ENCODE measurements at regions not wholly inside any gene's neighbourhood (a gene's known extent, or its start where the extent isn't known, plus 50 kb on each side); places are given as distances from the start of the nearest gene placed in this dataset.

- no peaks in the 10 kb centered on the region for H3K79me2 ChIP-seq (replicated peaks; ENCODE audit: insufficient read depth, low read length)
Observed at GRCh38 chr5:176727528-176727900, 80.2 kb downstream of the TSPAN17 start.

GRCh38 chr5:176727983-176728675 is 80.8 kb downstream of the TSPAN17 start:
- Histone ChIP-seq H4K20me1 (ENCODE audit: insufficient read depth) (no peaks in the 10 kb centered on the region), H3K79me2 (replicated peaks; ENCODE audit: insufficient read depth, low read length) (no peaks in the 10 kb centered on the region), H3K9me3 (ENCODE audit: low read length) (no peaks in the 10 kb centered on the region), H3K27me3 (ENCODE audit: insufficient read depth, low read depth, low read length) (no peaks in the 10 kb centered on the region), H3K4me2 (ENCODE audit: low read length) (no peak overlapping the region), H2AFZ (ENCODE audit: low read depth, low read length) (no peak overlapping the region), H3K9ac (ENCODE audit: low read length) (no peak overlapping the region), H3K36me3 (ENCODE audit: insufficient read depth, low read length) (no peaks in the 10 kb centered on the region), H3K4me3 (ENCODE audit: low read length) (no peak overlapping the region), H3K9me2 (ENCODE audit: insufficient read depth, low read length) (no peaks in the 10 kb centered on the region), H3F3A (ENCODE audit: insufficient read depth, low read length, poor library complexity, severe bottlenecking) (no peaks in the 10 kb centered on the region), H3K27ac (ENCODE audit: low read length) (no peak overlapping the region)
- TF ChIP-seq TAF1 (IDR thresholded peaks at IDR 0.05; ENCODE audit: low read depth) (no peak), EP300 (conservative IDR thresholded peaks at IDR 0.05; ENCODE audit: poor library complexity, severe bottlenecking) (no peak), RAD21 (conservative IDR thresholded peaks at IDR 0.05) (no peak), MXI1 (conservative IDR thresholded peaks at IDR 0.05; ENCODE audit: poor library complexity, severe bottlenecking) (no peak), CTCF (IDR thresholded peaks at IDR 0.05; ENCODE audit: poor library complexity, severe bottlenecking) (no peak)

More at GRCh38 chr5:176727528-176727900, 80.2 kb downstream of the TSPAN17 start:
- Histone ChIP-seq H4K20me1 (ENCODE audit: insufficient read depth) (no peaks in the 10 kb centered on the region), H3K9ac (ENCODE audit: low read length) (no peak overlapping the region), H3K4me3 (ENCODE audit: low read length) (no peak overlapping the region), H3F3A (ENCODE audit: insufficient read depth, low read length, poor library complexity, severe bottlenecking) (no peaks in the 10 kb centered on the region), H3K9me3 (ENCODE audit: low read length) (no peaks in the 10 kb centered on the region), H3K27ac (ENCODE audit: low read length) (no peak overlapping the region), H3K9me2 (ENCODE audit: insufficient read depth, low read length) (no peaks in the 10 kb centered on the region), H3K4me2 (ENCODE audit: low read length) (no peak overlapping the region), H3K36me3 (ENCODE audit: insufficient read depth, low read length) (no peaks in the 10 kb centered on the region), H2AFZ (ENCODE audit: low read depth, low read length) (no peak overlapping the region), H3K27me3 (ENCODE audit: insufficient read depth, low read depth, low read length) (no peaks in the 10 kb centered on the region)
- TF ChIP-seq MXI1 (conservative IDR thresholded peaks at IDR 0.05; ENCODE audit: poor library complexity, severe bottlenecking) (no peak), TAF1 (IDR thresholded peaks at IDR 0.05; ENCODE audit: low read depth) (no peak), EP300 (conservative IDR thresholded peaks at IDR 0.05; ENCODE audit: poor library complexity, severe bottlenecking) (no peak), CTCF (IDR thresholded peaks at IDR 0.05; ENCODE audit: poor library complexity, severe bottlenecking) (no peak), SMC3 (conservative IDR thresholded peaks at IDR 0.05; ENCODE audit: poor library complexity) (no peak), POLR2AphosphoS5 (IDR thresholded peaks at IDR 0.05) (no peak), RAD21 (conservative IDR thresholded peaks at IDR 0.05) (no peak)
- TF ChIP-seq, protein P1, sequence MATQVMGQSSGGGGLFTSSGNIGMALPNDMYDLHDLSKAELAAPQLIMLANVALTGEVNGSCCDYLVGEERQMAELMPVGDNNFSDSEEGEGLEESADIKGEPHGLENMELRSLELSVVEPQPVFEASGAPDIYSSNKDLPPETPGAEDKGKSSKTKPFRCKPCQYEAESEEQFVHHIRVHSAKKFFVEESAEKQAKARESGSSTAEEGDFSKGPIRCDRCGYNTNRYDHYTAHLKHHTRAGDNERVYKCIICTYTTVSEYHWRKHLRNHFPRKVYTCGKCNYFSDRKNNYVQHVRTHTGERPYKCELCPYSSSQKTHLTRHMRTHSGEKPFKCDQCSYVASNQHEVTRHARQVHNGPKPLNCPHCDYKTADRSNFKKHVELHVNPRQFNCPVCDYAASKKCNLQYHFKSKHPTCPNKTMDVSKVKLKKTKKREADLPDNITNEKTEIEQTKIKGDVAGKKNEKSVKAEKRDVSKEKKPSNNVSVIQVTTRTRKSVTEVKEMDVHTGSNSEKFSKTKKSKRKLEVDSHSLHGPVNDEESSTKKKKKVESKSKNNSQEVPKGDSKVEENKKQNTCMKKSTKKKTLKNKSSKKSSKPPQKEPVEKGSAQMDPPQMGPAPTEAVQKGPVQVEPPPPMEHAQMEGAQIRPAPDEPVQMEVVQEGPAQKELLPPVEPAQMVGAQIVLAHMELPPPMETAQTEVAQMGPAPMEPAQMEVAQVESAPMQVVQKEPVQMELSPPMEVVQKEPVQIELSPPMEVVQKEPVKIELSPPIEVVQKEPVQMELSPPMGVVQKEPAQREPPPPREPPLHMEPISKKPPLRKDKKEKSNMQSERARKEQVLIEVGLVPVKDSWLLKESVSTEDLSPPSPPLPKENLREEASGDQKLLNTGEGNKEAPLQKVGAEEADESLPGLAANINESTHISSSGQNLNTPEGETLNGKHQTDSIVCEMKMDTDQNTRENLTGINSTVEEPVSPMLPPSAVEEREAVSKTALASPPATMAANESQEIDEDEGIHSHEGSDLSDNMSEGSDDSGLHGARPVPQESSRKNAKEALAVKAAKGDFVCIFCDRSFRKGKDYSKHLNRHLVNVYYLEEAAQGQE (IDR thresholded peaks at IDR 0.05; ENCODE audit: borderline replicate concordance), result no peak

All from neural cell (in vitro differentiated cells).